ENCODE measurements at regions not wholly inside any gene's neighbourhood (a gene's known extent, or its start where the extent isn't known, plus 50 kb on each side); places are given as distances from the start of the nearest gene placed in this dataset.

DNA sequence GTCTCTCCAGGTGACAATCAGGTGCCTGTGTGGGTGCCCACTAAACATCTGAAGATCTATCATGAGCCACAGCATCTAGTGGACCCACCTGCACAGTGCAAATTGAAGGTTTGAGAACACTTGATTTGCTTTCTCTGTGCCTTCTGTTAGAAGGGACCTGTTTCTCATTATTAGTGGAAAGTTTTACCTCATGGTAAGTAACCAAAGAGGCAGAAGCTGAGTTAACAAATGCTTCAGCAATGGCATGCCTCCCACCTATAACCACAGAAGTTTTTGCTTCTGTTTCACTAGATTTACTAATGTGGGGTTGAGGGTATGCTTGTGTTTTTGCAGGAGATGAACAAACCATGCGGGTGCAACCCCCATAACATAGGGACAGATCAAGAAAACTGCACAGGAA lies 297.4 kb upstream of the DKK2 start:
- TF ChIP-seq, protein P1, sequence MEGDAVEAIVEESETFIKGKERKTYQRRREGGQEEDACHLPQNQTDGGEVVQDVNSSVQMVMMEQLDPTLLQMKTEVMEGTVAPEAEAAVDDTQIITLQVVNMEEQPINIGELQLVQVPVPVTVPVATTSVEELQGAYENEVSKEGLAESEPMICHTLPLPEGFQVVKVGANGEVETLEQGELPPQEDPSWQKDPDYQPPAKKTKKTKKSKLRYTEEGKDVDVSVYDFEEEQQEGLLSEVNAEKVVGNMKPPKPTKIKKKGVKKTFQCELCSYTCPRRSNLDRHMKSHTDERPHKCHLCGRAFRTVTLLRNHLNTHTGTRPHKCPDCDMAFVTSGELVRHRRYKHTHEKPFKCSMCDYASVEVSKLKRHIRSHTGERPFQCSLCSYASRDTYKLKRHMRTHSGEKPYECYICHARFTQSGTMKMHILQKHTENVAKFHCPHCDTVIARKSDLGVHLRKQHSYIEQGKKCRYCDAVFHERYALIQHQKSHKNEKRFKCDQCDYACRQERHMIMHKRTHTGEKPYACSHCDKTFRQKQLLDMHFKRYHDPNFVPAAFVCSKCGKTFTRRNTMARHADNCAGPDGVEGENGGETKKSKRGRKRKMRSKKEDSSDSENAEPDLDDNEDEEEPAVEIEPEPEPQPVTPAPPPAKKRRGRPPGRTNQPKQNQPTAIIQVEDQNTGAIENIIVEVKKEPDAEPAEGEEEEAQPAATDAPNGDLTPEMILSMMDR (IDR thresholded peaks at IDR 0.05; ENCODE audit: low read depth, low read length, poor library complexity, severe bottlenecking): no peak
- no peak for TF ChIP-seq EZH2phosphoT487 (IDR thresholded peaks at IDR 0.05; ENCODE audit: borderline replicate concordance, low read length)

Data from DOHH2 (cell line).